NCI-H2029 treated with DMSO at 0.1 percent for 48 hours (cell line): ENCODE measurements at regions not wholly inside any gene's neighbourhood (a gene's known extent, or its start where the extent isn't known, plus 50 kb on each side); places are given as distances from the start of the nearest gene placed in this dataset.

Experiments
- DNase-seq: peaks from one replicate; lab custom pipeline; 2025; lab: John Stamatoyannopoulos, UW

DNA sequence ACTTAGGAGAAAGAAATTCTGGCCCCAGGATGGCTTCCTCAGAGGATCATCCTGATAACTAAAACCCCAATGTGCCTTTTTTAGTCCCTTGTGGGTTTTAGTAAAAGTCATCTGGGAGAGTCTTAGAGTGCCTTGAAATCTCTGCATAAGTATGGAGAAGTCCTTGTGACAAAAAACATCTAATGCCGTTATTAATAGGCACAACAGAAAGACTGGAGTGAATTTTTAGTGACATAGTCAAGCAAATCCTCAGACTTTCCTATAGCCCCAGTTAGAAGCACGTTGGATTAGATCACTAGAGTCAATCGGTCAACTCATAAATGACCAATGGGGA, 108.2 kb upstream of the MPDZ start:
- DNase-seq = no peak

DNA sequence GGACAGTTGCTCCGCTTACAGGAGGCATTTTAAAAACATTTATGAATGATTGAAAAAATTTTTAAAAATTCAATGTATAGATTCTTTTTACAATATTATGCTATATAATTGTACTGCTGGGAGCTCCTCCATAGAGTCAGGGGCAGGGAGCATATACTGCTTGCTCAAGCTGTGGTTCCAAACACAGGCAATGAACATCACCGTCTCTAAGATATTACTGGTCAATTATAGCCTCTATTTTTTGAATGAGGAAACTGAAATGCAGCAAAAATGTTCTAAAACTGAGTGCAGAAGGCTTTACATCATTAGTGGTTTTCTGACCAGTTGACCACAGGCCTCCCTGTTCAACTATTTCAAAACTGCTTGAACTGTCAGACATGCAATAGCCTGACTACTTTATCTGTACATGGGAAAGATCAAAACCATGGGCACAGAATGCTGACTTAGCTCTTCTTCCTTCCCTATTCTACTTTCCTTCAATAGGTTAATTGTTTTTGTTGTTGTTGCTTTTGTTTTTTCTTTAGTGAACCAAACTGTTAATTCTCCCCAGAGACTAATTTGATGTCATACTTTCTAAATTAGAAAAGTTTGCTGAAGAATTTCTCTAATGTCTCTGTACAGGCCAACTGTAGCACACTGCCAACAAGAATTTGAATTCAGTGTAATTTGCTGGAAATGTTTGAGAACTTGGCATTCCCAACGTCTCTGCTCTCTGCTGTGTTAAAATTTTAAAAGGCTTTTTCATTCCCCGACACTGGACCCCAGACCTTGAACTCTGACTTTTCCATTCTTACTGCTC, 107.6 kb upstream of the MPDZ start:
- DNase-seq = no peak

DNA sequence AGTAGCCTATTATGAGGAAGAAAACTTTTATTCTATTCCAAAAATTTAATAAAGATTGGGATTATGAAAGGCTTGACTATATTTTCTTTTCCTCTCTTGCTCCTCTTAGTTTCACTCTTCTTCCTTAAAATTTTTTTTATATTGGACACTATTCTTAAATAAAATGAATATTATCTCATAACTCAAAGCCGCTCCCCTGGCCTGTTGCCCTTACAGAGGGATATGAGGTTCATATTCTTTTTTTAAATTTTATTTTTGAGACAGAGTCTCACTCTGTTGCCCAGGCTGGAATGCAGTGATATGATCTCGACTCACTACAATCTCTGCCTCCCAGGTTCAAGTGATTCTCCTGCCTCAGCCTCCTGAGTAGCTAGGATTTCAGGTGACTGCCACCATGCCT, 106.8 kb upstream of the MPDZ start:
- DNase-seq = no peak

DNA sequence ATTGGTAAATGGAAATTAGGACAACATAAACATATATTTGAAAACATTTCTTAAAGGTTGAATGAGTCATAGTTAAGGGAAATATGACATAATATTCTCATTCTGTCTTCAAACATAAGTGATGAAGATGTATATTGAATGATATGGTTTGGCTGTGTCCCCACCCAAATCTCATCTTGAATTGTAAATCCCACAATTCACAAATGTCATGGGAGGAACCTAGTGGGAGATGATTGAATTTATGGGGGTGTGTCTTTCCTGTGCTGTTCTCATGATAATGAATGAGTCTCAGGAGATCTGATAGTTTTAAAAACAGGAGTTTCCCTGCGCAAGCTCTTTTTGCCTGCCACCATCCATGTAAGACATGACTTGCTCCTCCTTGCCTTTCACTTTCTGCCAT, 104.4 kb upstream of the MPDZ start:
- no peak for DNase-seq

DNA sequence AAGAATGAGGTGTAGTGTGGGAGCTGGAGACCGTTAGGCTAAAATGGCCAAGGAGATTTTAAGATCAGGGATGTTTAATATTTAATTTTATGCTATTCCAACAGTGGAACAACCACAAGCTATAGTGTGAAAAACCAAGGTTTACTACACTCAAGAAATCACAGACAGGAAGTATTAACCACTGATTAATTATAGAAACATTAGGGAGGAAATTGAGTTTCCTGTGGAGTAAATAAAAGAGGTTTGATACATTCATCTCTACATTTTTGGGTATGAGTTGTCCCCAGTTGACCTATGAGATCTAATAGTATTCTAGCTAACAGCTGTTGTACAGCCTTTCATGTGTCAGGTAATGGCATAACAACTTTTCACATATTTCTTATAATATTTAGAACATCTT, 103.7 kb upstream of the MPDZ start:
- DNase-seq = no peak

GRCh38 chr9:13382595-13382994, 103.1 kb upstream of the MPDZ start:
- no peak for DNase-seq

DNA sequence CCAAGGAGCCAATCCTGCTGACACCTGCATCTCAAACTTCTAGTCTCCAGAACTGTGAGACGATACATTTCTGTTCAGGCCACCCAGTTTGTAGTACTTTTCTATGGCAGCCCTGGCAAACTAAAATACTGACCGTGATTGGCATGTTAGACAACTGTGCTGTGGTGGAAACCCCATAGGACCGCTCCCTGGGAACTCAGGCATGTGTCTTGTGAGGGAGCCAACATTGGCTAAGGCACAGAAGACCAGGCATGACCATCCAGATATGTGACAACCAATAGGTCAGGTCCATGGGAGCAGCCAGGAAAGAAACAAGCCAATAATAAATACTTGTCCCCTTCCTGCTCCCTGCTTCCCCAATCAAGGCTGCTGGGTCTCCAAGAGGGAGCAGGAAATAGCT, 101.4 kb upstream of the MPDZ start:
- no peak for DNase-seq

GRCh38 chr9:13378154-13378553, 98.7 kb upstream of the MPDZ start:
- no peak for DNase-seq

- no peak for DNase-seq
These were observed 97.9 kb upstream of the MPDZ start for GRCh38 chr9:13377171-13377925.

DNA sequence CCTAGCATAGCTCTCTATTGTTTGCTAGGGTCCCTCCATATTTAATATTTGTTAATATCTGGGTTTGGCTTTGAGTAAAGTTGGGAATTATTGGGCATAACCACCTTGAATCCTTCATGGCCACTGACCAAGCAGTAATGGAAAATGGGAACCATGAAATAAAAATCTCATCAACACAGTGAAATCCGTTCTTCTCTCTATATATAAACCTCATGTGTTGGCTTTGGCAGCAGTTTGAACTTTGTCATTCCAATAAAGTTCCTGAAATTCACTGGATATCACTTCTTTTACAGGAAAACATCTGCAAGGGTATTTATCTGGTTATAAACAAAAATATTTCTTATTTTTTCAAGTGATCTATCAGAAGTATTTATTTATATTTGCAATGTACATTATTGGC, 93.0 kb upstream of the MPDZ start:
- no peak for DNase-seq

DNA sequence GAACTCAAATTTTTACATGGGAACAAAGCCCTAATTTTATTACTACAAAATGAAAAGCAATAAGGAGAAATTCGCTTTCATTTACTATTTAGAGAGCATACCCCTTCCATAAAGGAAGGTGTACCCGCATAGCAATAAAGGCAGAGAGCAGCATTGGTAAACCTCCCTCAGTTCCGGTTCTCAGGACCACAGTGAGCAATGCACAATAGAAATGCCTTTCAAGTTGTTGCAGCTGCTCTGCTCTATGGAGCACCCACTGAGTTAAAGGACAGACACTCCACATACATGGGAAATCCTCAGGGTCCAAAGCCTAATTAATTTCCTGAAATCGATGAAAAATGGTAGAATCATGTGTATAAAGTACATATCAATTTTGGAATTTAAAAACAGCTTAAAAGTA, 89.9 kb upstream of the MPDZ start:
- no peak for DNase-seq

- DNase-seq = no peak
These were observed 88.3 kb upstream of the MPDZ start for GRCh38 chr9:13367784-13368183.

DNA sequence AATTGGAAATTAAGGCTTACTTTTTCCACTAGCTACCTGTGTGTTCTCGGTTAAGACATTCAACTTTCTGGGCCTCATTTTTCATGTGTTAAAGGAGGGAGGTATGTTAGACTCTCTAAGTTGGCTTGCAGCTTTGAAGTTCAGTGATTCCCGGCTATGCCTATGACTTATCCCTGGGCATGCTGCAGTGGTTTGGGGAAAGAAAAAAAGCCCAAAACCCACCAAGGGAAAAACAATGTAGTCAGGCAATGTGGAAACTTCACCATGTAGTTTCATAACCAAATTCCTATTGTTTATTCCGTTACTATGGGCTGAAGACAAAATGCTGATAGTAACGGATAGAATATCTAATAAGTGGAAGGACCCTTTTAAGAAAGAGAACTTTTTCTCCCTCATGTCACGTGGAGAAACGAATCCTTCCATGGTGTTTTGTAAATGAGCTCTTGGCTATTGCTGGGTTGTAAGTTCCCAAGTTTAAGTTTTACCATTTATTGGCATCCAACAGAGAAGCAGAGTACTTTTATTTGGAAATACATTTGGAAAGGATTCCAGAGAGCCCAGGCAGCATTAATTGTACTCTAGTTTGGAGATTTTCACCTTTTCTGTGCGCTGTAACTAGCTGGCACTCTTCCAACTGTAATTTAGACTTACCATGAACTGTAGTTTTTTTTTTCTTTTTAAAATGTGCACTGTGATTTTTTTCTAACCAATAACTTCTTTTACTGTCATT, 84.9 kb upstream of the MPDZ start:
- DNase-seq = no peak

- DNase-seq = no peak
These were observed 81.6 kb upstream of the MPDZ start for GRCh38 chr9:13361076-13361475.

GRCh38 chr9:13360188-13360587, 80.7 kb upstream of the MPDZ start:
- DNase-seq = no peak

DNA sequence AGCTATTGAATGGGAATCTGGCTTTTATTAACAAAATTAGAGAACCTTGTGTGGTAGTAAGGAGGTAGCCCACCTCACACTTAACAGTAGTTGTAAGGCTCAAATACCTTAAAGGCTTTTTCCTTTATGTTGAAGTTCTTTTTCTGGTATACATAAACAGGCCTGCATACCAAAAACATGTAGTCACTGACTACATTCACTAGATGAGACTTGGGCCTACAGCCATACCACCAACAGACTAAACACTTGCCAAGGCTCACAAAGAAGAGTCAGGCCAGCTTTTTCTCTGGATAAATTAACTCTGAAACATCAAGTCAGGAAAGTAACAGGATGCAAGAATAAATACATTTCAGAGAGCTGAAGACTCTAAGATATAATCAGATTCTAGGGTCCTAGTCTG, 78.6 kb upstream of the MPDZ start:
- no peak for DNase-seq

DNA sequence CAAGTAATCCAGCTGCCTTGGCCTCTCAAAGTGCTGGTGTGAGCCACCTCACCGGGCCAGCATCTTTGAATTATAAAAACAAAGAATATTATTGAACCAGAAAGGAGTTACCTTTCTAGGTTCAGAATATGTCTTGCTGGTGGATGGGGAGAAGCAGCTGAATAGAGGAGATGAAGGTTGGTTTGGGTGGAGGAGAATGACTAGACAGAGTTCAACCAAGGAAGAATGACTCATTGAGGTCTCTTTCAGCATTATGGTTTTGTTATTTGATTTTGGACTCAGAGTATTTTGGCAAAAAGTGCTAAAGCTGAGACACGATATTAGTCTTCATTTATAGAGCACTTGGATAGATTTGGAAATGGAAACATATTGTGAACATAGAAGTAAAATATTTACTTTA, 75.2 kb upstream of the MPDZ start:
- peak; percentile 16 for DNase-seq

DNA sequence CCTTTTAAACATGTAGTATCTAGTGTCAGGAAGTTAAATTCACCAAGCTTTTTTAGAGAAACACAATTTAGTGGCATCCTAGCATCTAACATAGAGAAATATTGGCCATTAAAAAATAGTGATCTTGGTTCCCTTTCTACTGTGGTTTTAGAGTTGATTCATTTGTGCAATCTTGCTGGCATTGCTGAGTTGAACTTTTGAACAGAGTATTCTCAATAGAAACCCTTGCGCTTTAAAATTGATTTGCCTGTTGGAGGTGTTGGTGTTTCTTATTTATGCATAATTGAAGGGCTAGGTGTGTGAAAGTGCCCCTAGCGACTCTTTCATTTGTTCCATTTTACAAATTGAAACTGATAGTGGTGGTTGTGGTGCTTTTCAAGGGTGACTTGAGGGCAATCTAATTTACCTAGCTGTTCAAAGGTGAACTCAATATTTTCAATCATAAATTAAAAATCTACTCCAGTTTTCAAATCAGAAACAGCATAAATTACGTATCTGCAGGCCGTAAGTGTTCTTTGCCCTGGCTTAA, 73.0 kb upstream of the MPDZ start:
- DNase-seq = no peak

DNA sequence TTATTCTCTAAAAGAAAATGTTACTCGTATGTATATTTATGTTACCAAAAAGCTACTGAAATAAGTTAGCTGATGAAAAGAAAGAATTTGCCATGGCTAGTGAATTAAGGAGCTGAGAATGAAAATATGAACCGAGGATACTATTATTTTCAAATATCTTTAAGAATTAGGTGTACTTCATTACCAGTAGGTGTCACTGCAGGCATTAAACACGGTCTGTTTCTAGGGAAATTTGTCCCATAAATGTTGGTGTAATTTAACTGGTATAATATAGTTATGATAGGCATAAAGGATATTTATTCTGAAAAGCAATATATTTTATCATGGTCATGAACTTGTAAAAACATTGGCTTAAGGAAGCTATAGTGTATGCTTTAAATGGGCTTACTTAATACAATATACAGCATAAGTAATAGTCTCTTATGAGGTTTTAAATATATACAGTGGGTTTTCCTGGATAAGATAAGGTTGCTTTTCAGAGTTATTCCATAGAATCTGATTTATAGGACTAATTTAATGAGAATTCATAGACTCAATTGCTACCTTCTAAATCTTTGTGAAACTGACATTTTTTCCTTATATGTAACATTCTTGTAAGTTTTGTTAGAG, 72.4 kb upstream of the MPDZ start:
- DNase-seq = peak; percentile 12

DNA sequence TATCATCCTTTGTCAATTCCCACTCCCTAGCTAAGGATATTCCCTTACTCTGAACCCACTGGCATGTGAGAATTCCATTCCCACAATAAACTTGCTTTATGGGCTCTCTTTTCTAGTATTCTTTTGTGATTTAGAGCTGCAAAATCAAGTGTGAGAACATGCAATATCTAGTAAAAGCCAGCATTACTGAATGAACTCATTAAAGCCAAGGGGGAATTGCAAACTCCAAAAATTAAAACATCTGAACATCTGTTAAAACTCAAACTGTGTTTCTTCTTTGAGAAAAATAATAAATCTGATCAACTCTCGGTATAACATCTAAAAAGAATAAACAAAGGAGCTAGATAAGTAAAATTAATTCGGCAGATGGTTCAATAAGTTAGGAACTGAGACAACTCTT, 53.1 kb upstream of the MPDZ start:
- no peak for DNase-seq

GRCh38 chr9:13331320-13331719, 51.8 kb upstream of the MPDZ start:
- no peak for DNase-seq

DNA sequence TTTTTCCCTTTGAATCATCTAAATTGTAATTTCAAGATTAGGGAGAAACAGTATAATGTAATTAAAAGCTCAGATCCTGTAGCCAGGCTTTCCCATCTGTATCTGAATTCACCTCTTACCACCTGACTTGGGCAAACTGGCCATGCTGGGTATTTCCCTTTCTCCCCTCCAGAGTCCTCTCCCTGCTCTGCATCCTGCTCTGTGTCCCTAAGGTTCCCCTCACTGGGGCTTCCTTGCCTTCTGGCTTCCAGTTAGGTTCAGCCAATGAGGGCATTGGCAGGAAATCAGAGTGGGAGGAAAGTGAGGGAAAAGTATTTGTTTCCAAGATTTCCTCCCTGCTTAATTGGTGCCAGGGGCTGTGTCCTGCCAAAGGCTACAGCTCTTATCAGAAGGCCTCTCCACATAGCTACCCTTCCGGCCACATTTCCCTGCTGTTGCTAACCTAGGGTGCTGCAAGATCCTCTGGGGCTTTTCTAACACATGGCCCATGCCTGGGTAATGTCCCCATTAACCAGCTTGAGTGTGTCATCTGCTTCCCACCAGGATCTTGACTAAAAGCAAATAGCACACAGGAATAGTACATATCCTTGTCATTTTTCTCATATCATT, 51.0 kb upstream of the MPDZ start:
- DNase-seq = no peak
